ENCODE measurements at regions not wholly inside any gene's neighbourhood (a gene's known extent, or its start where the extent isn't known, plus 50 kb on each side); places are given as distances from the start of the nearest gene placed in this dataset.

- DNase-seq, result no peak
Measured at GRCh38 chr10:69741252-69741651, 60.5 kb upstream of the COL13A1 start.

DNA sequence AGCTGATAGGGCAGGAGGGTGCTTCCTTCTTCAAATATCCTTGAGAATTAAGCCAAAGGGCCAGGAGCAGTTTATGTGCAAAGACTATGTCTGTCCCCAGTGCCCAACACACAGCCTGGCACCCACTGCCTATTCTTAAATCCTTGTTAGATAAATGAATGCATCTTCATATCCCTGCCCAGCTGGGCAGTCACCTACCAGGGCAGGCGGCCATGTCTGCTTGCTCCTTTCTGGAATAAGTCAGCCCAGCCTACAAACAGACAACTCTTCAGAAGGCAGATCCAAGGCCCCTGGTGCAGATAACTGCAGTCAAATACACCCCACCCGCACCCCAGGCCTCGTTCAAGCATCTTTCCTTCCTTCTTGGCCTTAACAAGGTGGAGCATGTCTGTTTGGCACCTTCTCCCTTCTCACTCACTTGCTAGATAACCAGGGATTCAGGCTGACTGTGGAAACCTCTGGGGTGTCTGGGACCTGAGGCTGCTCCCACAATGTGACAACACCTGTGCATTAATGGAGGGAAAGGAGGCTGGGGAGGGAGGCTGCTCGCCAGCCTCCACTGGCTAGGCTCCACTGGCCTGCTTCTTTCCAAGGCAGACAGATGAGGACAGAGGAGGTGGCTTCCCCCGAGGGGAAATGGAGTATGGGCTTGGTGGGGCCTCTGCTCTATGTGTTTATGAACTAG is 59.9 kb upstream of the COL13A1 start:
- DNase-seq, result no peak

DNA sequence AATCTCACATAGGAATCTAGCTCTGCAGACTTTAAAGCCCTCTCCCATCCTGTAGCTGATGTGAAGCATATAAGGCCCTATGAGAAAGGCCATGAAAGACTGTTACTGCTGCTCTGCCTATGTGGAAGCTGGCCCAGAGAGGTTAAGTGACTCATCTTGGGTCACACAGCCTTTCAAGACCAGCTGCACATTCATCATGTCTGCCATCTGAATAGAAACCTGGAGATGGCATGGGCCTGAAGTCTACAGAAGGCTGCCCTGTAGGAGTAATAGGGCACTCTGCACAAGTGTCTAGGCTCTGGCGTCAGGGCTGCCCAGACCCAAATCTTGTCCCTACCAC is 59.4 kb upstream of the COL13A1 start:
- no peak for DNase-seq

DNA sequence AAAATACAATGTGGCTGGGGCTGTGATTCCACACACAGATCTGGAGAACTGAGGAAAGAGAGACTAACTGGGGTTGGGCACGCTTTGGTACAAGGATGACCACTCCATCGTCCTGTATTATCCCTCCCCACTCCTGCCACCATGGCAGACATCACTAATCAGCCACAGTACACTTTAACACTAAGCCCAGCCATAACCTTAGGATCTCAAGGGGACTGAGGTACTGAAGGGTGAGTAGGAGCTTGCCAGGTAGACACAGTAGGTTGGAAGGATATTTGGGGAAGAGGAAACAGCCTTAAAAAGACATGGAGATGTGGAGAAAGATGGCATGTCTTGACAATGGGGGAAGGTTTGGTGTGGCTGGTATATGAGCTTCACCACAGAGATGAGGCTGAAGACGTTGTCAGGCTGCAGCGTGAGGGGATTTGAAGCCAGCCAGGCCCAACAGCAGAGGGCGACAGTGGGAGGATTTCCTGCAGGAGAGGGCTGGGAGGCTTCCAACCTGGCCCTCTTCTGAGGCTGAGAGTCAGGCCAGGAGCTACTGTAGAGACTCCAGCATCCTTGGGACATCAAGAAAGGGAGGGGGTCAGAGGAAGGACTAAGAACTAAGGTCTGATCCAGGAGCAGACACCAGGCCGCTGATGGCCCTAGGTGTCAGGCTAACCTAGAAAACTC is 58.6 kb upstream of the COL13A1 start:
- peak; percentile 61 for DNase-seq

GRCh38 chr10:69744971-69745370 is 56.7 kb upstream of the COL13A1 start:
- no peak for DNase-seq

GRCh38 chr10:69745698-69746097 is 56.0 kb upstream of the COL13A1 start:
- DNase-seq, result no peak

DNA sequence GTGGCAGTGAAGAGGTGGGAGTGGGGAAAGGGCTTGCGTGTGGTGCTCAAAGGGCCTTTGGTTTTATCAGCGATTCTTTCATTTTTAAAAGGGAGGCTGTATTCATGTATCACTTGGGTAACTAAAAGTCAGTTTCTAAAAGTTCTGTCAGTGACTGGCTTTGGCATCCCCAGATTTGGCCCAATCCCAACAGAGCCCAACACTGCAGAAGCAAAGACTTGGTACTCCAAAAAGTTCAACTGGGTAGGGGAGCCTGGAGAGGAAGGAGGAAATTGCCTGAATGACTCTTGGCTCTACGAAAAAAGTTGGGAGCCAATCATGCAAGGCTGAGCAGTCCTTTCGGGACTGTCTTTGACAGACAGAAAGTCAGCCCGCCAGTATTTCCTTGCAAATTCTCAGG is 54.5 kb upstream of the COL13A1 start:
- no peak for DNase-seq

- DNase-seq, result no peak
Measured at GRCh38 chr10:69748621-69749020, 53.1 kb upstream of the COL13A1 start.

DNA sequence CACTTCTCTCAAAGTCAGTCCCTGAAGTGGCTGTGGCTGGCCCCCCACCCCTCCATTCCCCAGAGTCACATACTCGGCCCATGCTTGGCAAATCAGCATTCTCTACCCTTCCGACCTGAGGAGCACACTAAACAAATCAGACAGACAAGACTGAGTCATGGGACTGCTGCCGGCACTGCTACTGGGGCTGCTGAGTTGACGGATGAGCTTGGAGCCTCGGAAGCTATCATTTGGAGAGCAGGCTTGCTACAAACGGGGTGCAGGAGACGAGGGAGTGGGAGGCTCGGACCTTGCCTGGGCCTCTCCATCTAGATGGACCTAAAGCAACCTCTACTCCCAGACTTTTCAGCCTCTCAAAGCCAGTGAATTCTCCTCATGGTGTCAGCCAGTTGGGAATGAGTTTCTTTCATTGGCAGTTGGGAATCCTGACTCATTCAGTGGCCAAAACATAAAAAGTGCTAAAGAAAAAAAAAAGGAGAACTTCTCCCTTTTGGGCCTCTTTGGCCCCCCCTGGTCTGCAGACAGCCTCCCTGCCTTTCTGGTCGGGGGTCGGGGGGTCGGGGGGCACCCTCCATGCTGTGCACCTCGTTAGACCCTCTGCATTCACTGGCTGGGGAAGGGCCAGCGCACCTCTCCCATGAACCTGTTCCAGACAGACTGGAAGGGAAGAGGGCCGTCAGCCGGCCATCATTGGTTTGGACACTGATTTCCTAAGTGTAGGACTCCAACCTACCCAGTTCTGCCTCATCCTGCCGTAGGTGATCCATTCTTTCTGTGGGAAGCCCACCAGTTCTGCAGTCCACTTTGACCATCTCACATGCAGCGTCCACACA is 52.3 kb upstream of the COL13A1 start:
- no peak for DNase-seq

DNA sequence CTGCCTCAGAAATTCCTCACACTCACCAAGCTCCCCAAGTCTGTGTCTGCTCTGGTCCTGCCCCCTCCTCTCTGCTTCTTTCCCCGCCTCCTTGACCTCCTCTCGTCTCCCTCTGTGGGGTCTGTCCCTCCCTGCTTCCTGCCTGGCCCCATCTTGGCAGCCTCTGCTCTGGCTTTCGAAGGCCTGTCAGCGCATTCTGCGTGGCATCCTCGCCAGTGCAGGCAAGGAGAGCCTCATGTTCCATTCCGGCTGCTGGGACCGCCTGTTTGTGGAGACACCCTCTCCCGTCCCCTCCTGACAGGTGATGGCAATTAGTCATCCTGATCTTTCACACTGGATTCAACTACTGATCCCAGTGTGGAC is 51.7 kb upstream of the COL13A1 start:
- DNase-seq, result no peak

DNA sequence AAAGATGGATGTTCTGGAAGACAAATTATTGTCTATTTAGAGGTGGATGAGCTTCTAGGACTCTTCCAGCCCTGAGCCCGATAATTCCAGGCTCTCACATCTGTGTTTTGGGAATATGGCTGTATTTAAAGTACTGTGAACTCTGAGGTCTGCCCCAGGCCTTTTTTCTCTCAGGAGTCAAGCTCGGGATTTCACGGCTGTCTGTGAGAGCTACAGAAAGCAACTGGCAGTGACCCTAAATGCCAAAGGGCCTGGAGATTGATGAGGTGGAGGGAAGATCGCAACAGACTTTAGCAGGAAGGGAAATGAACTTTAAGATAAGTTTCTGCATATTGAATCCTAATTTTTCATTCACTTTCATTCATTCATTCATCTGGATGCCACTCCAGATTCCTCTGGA is 51.0 kb upstream of the COL13A1 start:
- DNase-seq, result no peak

DNA sequence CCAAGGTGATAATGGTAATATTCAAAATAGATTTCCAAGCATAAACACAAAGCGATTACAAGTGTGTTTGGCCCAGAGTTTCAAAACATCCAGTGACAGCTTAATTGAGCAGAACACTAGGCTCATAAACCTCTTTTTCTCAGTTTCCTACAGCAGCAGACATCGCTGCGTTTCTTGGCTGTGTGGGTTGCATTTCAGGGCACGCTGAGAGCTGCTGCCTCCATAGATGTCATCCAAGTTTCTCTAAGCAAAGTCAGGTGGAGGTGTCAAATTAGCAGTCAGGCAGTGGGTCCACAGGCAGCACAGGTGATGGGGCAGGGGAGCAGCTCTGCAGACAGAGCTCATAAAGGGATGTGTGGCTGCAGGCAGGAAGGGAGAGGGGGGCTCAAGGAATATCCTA is 50.5 kb upstream of the COL13A1 start:
- DNase-seq, result no peak
